Ishikawa (cell line): ENCODE measurements at regions not wholly inside any gene's neighbourhood (a gene's known extent, or its start where the extent isn't known, plus 50 kb on each side); places are given as distances from the start of the nearest gene placed in this dataset.

Source experiments
- CEBPB ChIP-seq: IDR thresholded peaks from 2 replicates; pipeline ENCODE4 v1.6.1; 2012
- CREB1 ChIP-seq: IDR thresholded peaks from 2 replicates; pipeline ENCODE4 v1.6.1; 2012; ENCODE audit warnings: low read depth
- EGR1 ChIP-seq: IDR thresholded peaks from 2 replicates; pipeline ENCODE4 v1.6.1; 2012
- EP300 ChIP-seq: IDR thresholded peaks from 2 replicates; pipeline ENCODE4 v1.6.1; 2012; ENCODE audit warnings: borderline replicate concordance
- FOXM1 ChIP-seq: IDR thresholded peaks from 2 replicates; pipeline ENCODE4 v1.6.1; 2012; ENCODE audit warnings: low read depth, borderline replicate concordance
- MAX ChIP-seq: IDR thresholded peaks from 2 replicates; pipeline ENCODE4 v1.6.1; 2012
- NFIC ChIP-seq: IDR thresholded peaks from 2 replicates; pipeline ENCODE4 v1.6.1; 2012
- RAD21 ChIP-seq: IDR thresholded peaks from 2 replicates; pipeline ENCODE4 v1.6.1; 2012; ENCODE audit warnings: low read depth
- REST ChIP-seq: IDR thresholded peaks from 2 replicates; pipeline ENCODE4 v1.6.1; 2012; ENCODE audit warnings: low read depth, mild to moderate bottlenecking
- TAF1 ChIP-seq: IDR thresholded peaks from 2 replicates; pipeline ENCODE4 v1.6.1; 2012; ENCODE audit warnings: low read depth, mild to moderate bottlenecking
- TCF12 ChIP-seq: IDR thresholded peaks from 2 replicates; pipeline ENCODE4 v1.6.1; 2012; ENCODE audit warnings: low read depth
- TEAD4 ChIP-seq: IDR thresholded peaks from 2 replicates; pipeline ENCODE4 v1.6.1; 2012
- USF1 ChIP-seq: IDR thresholded peaks from 2 replicates; pipeline ENCODE4 v1.6.1; 2012
- YY1 ChIP-seq: IDR thresholded peaks from 2 replicates; pipeline ENCODE4 v1.6.1; 2012; ENCODE audit warnings: low read depth
- ZBTB7A ChIP-seq: IDR thresholded peaks from 2 replicates; pipeline ENCODE4 v1.6.1; 2012; ENCODE audit warnings: low read depth

- no peak for TF ChIP-seq CREB1
- no peak for TF ChIP-seq EGR1
- TF ChIP-seq ZBTB7A: no peak
- TF ChIP-seq RAD21: no peak
- no peak for TF ChIP-seq EP300
- TF ChIP-seq MAX: no peak
- TF ChIP-seq TAF1: no peak
- TF ChIP-seq YY1: no peak
- TF ChIP-seq USF1: no peak
- TF ChIP-seq FOXM1: no peak
- no peak for TF ChIP-seq CEBPB
- no peak for TF ChIP-seq TCF12
- TF ChIP-seq REST: no peak
- TF ChIP-seq NFIC: no peak
- TF ChIP-seq TEAD4: no peak
These were observed 1168.1 kb downstream of the PCDH19 start for GRCh38 chrX:99242001-99242400.

GRCh38 chrX:99192421-99192820 is 1217.7 kb downstream of the PCDH19 start:
- TF ChIP-seq YY1: no peak
- TF ChIP-seq CEBPB: no peak
- TF ChIP-seq ZBTB7A: no peak
- TF ChIP-seq MAX: no peak
- TF ChIP-seq FOXM1: no peak
- TF ChIP-seq RAD21: no peak
- TF ChIP-seq TCF12: no peak
- TF ChIP-seq EP300: no peak
- no peak for TF ChIP-seq TEAD4
- TF ChIP-seq CREB1: no peak
- no peak for TF ChIP-seq REST
- TF ChIP-seq NFIC: no peak
- TF ChIP-seq EGR1: no peak
- TF ChIP-seq TAF1: no peak

GRCh38 chrX:99184153-99184552 is 1225.9 kb downstream of the PCDH19 start:
- no peak for TF ChIP-seq TEAD4
- no peak for TF ChIP-seq NFIC
- TF ChIP-seq YY1: no peak
- TF ChIP-seq RAD21: no peak
- no peak for TF ChIP-seq EP300
- no peak for TF ChIP-seq CREB1
- TF ChIP-seq REST: no peak
- no peak for TF ChIP-seq MAX
- TF ChIP-seq EGR1: no peak
- TF ChIP-seq TCF12: no peak
- TF ChIP-seq FOXM1: no peak
- TF ChIP-seq CEBPB: no peak
- no peak for TF ChIP-seq USF1
- no peak for TF ChIP-seq ZBTB7A
- TF ChIP-seq TAF1: no peak

- TF ChIP-seq REST: no peak
- no peak for TF ChIP-seq TEAD4
- no peak for TF ChIP-seq CREB1
- no peak for TF ChIP-seq USF1
- no peak for TF ChIP-seq EP300
- TF ChIP-seq CEBPB: no peak
- no peak for TF ChIP-seq TCF12
- TF ChIP-seq MAX: no peak
- no peak for TF ChIP-seq EGR1
- TF ChIP-seq YY1: no peak
- no peak for TF ChIP-seq TAF1
- no peak for TF ChIP-seq RAD21
- TF ChIP-seq NFIC: no peak
- TF ChIP-seq ZBTB7A: no peak
- no peak for TF ChIP-seq FOXM1
These were observed 1237.1 kb downstream of the PCDH19 start for GRCh38 chrX:99172958-99173357.
